ENCODE measurements at regions not wholly inside any gene's neighbourhood (a gene's known extent, or its start where the extent isn't known, plus 50 kb on each side); places are given as distances from the start of the nearest gene placed in this dataset.

DNA sequence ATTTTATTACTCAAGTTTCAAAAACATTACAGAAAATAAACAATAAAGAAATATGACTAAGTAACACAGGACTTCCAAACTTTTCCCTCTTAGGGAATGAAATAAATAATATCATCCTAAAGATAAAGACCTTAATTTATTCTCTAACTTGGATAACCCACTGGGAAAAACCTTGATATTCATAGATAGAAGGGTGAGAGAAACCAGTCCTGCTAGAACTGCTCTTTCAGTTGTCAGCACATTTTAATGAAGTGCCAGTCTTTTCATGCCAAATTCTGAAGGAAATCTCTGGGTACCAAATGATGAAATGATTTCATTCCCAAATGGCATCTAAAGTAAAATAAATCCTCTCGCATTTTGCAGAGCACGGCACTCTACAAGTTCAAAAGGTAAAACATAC is 114.5 kb upstream of the SMIM30 start:
- H3K4me3 ChIP-seq (ENCODE audit: low read depth, low read length) = no peak overlapping the region
- no peak for DNase-seq (ENCODE audit: low read depth, low spot score)
- TF ChIP-seq CTCF (IDR thresholded peaks at IDR 0.05; ENCODE audit: low read depth, low read length) = no peak
- ChIA-PET CTCF (no interaction called here), POLR2A (no interaction called here)
- H3K27ac ChIP-seq (ENCODE audit: low read depth, low read length) = no peak overlapping the region
- H3K27me3 ChIP-seq (ENCODE audit: control insufficient read depth, insufficient read depth, low read length) = no peaks in the 10 kb centered on the region
- no peaks in the 10 kb centered on the region for H3K9me3 ChIP-seq (ENCODE audit: control insufficient read depth, insufficient read depth, low read length)

- H3K27me3 ChIP-seq (ENCODE audit: control insufficient read depth, insufficient read depth, low read length) = no peaks in the 10 kb centered on the region
- peaks cover 4% of the 10 kb centered on the region; the same call in 1 of the 2 replicates for H3K9me3 ChIP-seq (ENCODE audit: control insufficient read depth, insufficient read depth, low read length)
- ChIA-PET POLR2A (no interaction called here), CTCF (no interaction called here)
- H3K4me3 ChIP-seq (ENCODE audit: low read depth, low read length) = no peak overlapping the region
- TF ChIP-seq CTCF (IDR thresholded peaks at IDR 0.05; ENCODE audit: low read depth, low read length) = no peak
- no peak for DNase-seq (ENCODE audit: low read depth, low spot score)
- H3K27ac ChIP-seq (ENCODE audit: low read depth, low read length) = no peak overlapping the region
Observed at GRCh38 chr7:113230691-113231090, 112.3 kb upstream of the SMIM30 start.

DNA sequence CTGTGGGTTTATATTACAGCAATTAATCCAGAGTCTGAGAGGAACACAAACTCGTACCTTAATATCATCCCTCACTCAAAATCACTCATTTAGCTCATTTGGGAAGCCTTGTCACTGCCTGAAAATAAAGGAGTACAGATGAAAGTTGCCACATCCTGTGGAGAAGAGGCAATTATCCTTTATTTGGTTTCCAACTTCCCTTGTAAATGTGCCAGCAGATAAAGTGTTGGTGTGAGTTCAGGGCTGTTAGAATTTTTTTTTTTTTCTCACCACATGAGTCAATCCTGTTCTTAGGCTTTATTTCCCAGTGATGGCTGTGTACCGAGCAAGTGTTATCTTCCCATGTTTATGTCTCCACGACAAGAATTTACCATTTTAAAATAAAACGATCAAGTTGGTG is 99.0 kb upstream of the SMIM30 start:
- no peak overlapping the region for H3K4me3 ChIP-seq (ENCODE audit: low read depth, low read length)
- no peak overlapping the region for H3K27ac ChIP-seq (ENCODE audit: low read depth, low read length)
- no peaks in the 10 kb centered on the region for H3K27me3 ChIP-seq (ENCODE audit: control insufficient read depth, insufficient read depth, low read length)
- TF ChIP-seq CTCF (IDR thresholded peaks at IDR 0.05; ENCODE audit: low read depth, low read length) = no peak
- CTCF ChIA-PET = interaction anchor here (3.4 kb wide), 1 partner anchor 57 kb away, joined by 19 read pairs; no protein-coding TSS in a partner anchor
- POLR2A ChIA-PET = no interaction called here
- H3K9me3 ChIP-seq (ENCODE audit: control insufficient read depth, insufficient read depth, low read length) = no peaks in the 10 kb centered on the region
- DNase-seq (ENCODE audit: low read depth, low spot score) = no peak

DNA sequence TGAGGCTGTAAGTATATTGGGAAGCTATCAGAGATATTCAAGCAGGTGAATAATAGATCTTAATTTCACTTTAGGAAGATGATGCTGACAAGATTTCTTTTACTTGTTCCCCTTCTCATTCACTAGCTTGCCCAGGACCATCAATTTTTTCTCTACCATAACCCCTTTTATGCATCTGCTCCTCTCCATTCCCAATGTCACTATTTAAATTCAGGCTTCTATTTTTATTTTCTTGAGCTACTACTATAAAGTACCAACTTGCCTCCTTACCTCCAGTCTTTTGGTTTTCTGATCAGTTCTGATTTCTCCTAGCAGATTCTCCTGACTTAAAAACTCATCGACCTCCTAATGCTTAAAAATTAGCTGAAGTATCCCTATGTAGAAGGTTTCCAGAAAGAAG is 97.7 kb upstream of the SMIM30 start:
- Histone ChIP-seq H3K27ac (ENCODE audit: low read depth, low read length) (no peak overlapping the region), H3K4me3 (ENCODE audit: low read depth, low read length) (no peak overlapping the region), H3K9me3 (ENCODE audit: control insufficient read depth, insufficient read depth, low read length) (no peaks in the 10 kb centered on the region), H3K27me3 (ENCODE audit: control insufficient read depth, insufficient read depth, low read length) (no peaks in the 10 kb centered on the region)
- no peak for DNase-seq (ENCODE audit: low read depth, low spot score)
- ChIA-PET CTCF (interaction anchor here (3.4 kb wide), 1 partner anchor 56 kb away, joined by 19 read pairs; no protein-coding TSS in a partner anchor), POLR2A (no interaction called here)
- TF ChIP-seq CTCF (IDR thresholded peaks at IDR 0.05; ENCODE audit: low read depth, low read length) = no peak

GRCh38 chr7:113209449-113210203 is 91.3 kb upstream of the SMIM30 start:
- no peaks in the 10 kb centered on the region for H3K27me3 ChIP-seq (ENCODE audit: control insufficient read depth, insufficient read depth, low read length)
- DNase-seq (ENCODE audit: low read depth, low spot score) = no peak
- H3K9me3 ChIP-seq (ENCODE audit: control insufficient read depth, insufficient read depth, low read length) = no peaks in the 10 kb centered on the region
- H3K27ac ChIP-seq (ENCODE audit: low read depth, low read length) = no peak overlapping the region
- ChIA-PET POLR2A (no interaction called here), CTCF (interaction anchor here (2.2 kb wide), 1 partner anchor 50 kb away, joined by 8 read pairs; no protein-coding TSS in a partner anchor)
- TF ChIP-seq CTCF (IDR thresholded peaks at IDR 0.05; ENCODE audit: low read depth, low read length) = no peak
- H3K4me3 ChIP-seq (ENCODE audit: low read depth, low read length) = no peak overlapping the region

Measured in AG04450 (cell line).